Esophagus squamous epithelium (tissue), 4 donors: ENCODE measurements at regions not wholly inside any gene's neighbourhood (a gene's known extent, or its start where the extent isn't known, plus 50 kb on each side); places are given as distances from the start of the nearest gene placed in this dataset.

Source experiments
- CTCF ChIP-seq, 6 experiments: fragments of 450-650 bp in 4 of 6; fragments of 200-600 bp in 2 of 6; sonication (generic) in 2 of 6; IDR thresholded peaks; one replicate each; pipeline ENCODE4 v1.5.1; 2016 to 2019; ENCODE audit warnings: antibody characterized with exemption in 6 of 6, mild to moderate bottlenecking in 4 of 6, moderate library complexity in 4 of 6
- POLR2A ChIP-seq, 4 donors: fragments of 450-650 bp; IDR thresholded peaks; one replicate each; pipeline ENCODE4 v1.6.1; 2017; ENCODE audit warnings: antibody characterized with exemption in 4 of 4, mild to moderate bottlenecking in 4 of 4, moderate library complexity in 3 of 4

DNA sequence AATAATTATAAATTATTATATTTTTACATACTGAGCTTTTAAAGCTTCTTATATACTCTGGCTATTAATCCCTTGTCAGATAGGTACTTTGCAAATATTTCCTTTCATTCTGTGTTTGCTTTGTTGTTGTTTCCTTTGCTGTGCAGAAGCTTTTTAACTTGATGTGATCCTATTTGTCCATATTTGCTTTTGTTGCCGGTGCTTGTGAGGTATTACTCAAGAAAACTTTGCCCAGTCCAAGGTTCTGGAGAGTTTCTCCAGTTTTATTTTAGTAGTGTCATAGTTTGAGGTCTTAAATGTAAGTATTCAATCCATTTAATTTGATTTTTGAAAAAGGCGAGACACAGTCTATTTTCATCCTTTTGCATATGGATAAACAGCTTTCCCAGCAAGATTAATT is 1319.9 kb upstream of the PRR20A start:
- TF ChIP-seq CTCF (IDR thresholded peaks at IDR 0.05) (no peak), POLR2A (IDR thresholded peaks at IDR 0.05) (no peak)
